ENCODE measurements at regions not wholly inside any gene's neighbourhood (a gene's known extent, or its start where the extent isn't known, plus 50 kb on each side); places are given as distances from the start of the nearest gene placed in this dataset.
A peak's percentile ranks its signal among the peaks of the same experiment; 100 is the strongest.

- Histone ChIP-seq H3K27ac (no peak overlapping the region), H3K4me3 (ENCODE audit: low read depth, low read length) (no peak overlapping the region), H3K9me3 (ENCODE audit: severe bottlenecking) (peaks cover 18% of the 10 kb centered on the region), H3K36me3 (no peaks in the 10 kb centered on the region), H3K27me3 (ENCODE audit: insufficient read depth, low read depth, severe bottlenecking) (no peaks in the 10 kb centered on the region)
- DNase-seq = no peak
- TF ChIP-seq CTCF (IDR thresholded peaks at IDR 0.05; ENCODE audit: low read depth, low read length) = no peak
Measured at GRCh38 chr14:65179918-65180724, 77.8 kb upstream of the MAX start.

- Histone ChIP-seq H3K36me3 (no peaks in the 10 kb centered on the region), H3K9me3 (ENCODE audit: severe bottlenecking) (peaks cover 18% of the 10 kb centered on the region), H3K27ac (no peak overlapping the region), H3K27me3 (ENCODE audit: insufficient read depth, low read depth, severe bottlenecking) (no peaks in the 10 kb centered on the region), H3K4me3 (ENCODE audit: low read depth, low read length) (no peak overlapping the region)
- DNase-seq = no peak
- TF ChIP-seq CTCF (IDR thresholded peaks at IDR 0.05; ENCODE audit: low read depth, low read length) = no peak
Measured at GRCh38 chr14:65180725-65181025, 78.4 kb upstream of the MAX start.

GRCh38 chr14:65184032-65184764 lies 81.9 kb upstream of the MAX start:
- TF ChIP-seq CTCF (IDR thresholded peaks at IDR 0.05; ENCODE audit: low read depth, low read length) = no peak
- Histone ChIP-seq H3K27me3 (ENCODE audit: insufficient read depth, low read depth, severe bottlenecking) (no peaks in the 10 kb centered on the region), H3K4me3 (ENCODE audit: low read depth, low read length) (no peak overlapping the region), H3K9me3 (ENCODE audit: severe bottlenecking) (peaks cover 18% of the 10 kb centered on the region), H3K36me3 (no peaks in the 10 kb centered on the region), H3K27ac (no peak overlapping the region)
- no peak for DNase-seq

GRCh38 chr14:65185829-65186228 lies 83.5 kb upstream of the MAX start:
- Histone ChIP-seq H3K36me3 (no peaks in the 10 kb centered on the region), H3K27me3 (ENCODE audit: insufficient read depth, low read depth, severe bottlenecking) (no peaks in the 10 kb centered on the region), H3K9me3 (ENCODE audit: severe bottlenecking) (peaks cover 18% of the 10 kb centered on the region), H3K4me3 (ENCODE audit: low read depth, low read length) (no peak overlapping the region), H3K27ac (no peak overlapping the region)
- no peak for TF ChIP-seq CTCF (IDR thresholded peaks at IDR 0.05; ENCODE audit: low read depth, low read length)
- DNase-seq = no peak

- TF ChIP-seq CTCF (IDR thresholded peaks at IDR 0.05; ENCODE audit: low read depth, low read length) = no peak
- H3K27me3 ChIP-seq (ENCODE audit: insufficient read depth, low read depth, severe bottlenecking) = no peaks in the 10 kb centered on the region
- H3K27ac ChIP-seq = no peak overlapping the region
- peaks cover 10% of the 10 kb centered on the region for H3K9me3 ChIP-seq (ENCODE audit: severe bottlenecking)
- DNase-seq = peak; percentile 40
- no peak overlapping the region for H3K4me3 ChIP-seq (ENCODE audit: low read depth, low read length)
- H3K36me3 ChIP-seq = no peaks in the 10 kb centered on the region
Measured at GRCh38 chr14:65186951-65187350, 84.6 kb upstream of the MAX start.

All from WERI-Rb-1 (cell line).